HepG2 (cell line): ENCODE measurements at regions not wholly inside any gene's neighbourhood (a gene's known extent, or its start where the extent isn't known, plus 50 kb on each side); places are given as distances from the start of the nearest gene placed in this dataset.

Experiments used
- ARID4A ChIP-seq: sonication (generic); formaldehyde crosslinking; IDR thresholded peaks from 2 replicates; pipeline ENCODE4 v1.5.0; 2020; ENCODE audit warnings: mild to moderate bottlenecking, missing genetic modification reagents, borderline replicate concordance
- GTF3A ChIP-seq: sonication (generic); formaldehyde crosslinking; conservative IDR thresholded peaks from 2 replicates; pipeline ENCODE4 v1.4.0; 2020; ENCODE audit warnings: mild to moderate bottlenecking, missing genetic modification reagents
- HES4 ChIP-seq: sonication (generic); formaldehyde crosslinking; IDR thresholded peaks from 2 replicates; pipeline ENCODE4 v1.9.0; 2021; ENCODE audit warnings: mild to moderate bottlenecking, missing genetic modification reagents, borderline replicate concordance
- RERE ChIP-seq: IDR thresholded peaks from 2 replicates; pipeline ENCODE4 v1.6.1; 2016; ENCODE audit warnings: low read depth, missing genetic modification reagents, missing compliant biosample characterization
- RORA ChIP-seq: sonication (generic); formaldehyde crosslinking; IDR thresholded peaks from 2 replicates; pipeline ENCODE4 v1.5.0; 2020; ENCODE audit warnings: mild to moderate bottlenecking, missing genetic modification reagents, moderate library complexity
- SALL2 ChIP-seq: sonication (generic); formaldehyde crosslinking; IDR thresholded peaks from 2 replicates; pipeline ENCODE4 v1.8.1; 2023; ENCODE audit warnings: mild to moderate bottlenecking, missing genetic modification reagents, inconsistent platforms
- SP1 ChIP-seq, 2 experiments: fragments of 450-650 bp in 1 of 2; sonication (generic) in 1 of 2; formaldehyde crosslinking in 1 of 2; IDR thresholded peaks; 2 replicates each; pipeline versions ENCODE4 v1.4.0 to v1.6.1; 2016 to 2020; ENCODE audit warnings: missing genetic modification reagents in 1 of 2
- ZNF383 ChIP-seq: sonication (generic); formaldehyde crosslinking; IDR thresholded peaks from 2 replicates; pipeline ENCODE4 v1.4.0; 2020; ENCODE audit warnings: missing genetic modification reagents, mild to moderate bottlenecking, borderline replicate concordance
- ZNF430 ChIP-seq: sonication (generic); formaldehyde crosslinking; IDR thresholded peaks from 2 replicates; pipeline ENCODE4 v1.9.0; 2021; ENCODE audit warnings: mild to moderate bottlenecking, missing genetic modification reagents
- ZNF510 ChIP-seq: sonication (generic); formaldehyde crosslinking; IDR thresholded peaks from 2 replicates; pipeline ENCODE4 v1.4.0; 2020; ENCODE audit warnings: low read depth, mild to moderate bottlenecking, missing genetic modification reagents
- ZNF563 ChIP-seq: sonication (generic); formaldehyde crosslinking; IDR thresholded peaks from 2 replicates; pipeline ENCODE4 v1.8.0; 2022; ENCODE audit warnings: mild to moderate bottlenecking, moderate library complexity, missing genetic modification reagents
- ZNF567 ChIP-seq: sonication (generic); formaldehyde crosslinking; IDR thresholded peaks from 2 replicates; pipeline ENCODE4 v1.8.1; 2023; ENCODE audit warnings: mild to moderate bottlenecking, missing genetic modification reagents, borderline replicate concordance
- ZNF605 ChIP-seq: sonication (generic); formaldehyde crosslinking; IDR thresholded peaks from 2 replicates; pipeline ENCODE4 v1.8.0; 2022; ENCODE audit warnings: mild to moderate bottlenecking, missing genetic modification reagents
- ZNF614 ChIP-seq: IDR thresholded peaks from 2 replicates; pipeline ENCODE4 v1.6.1; 2018; ENCODE audit warnings: missing biosample characterization, missing genetic modification reagents, inconsistent platforms, borderline replicate concordance
- ZXDC ChIP-seq: sonication (generic); formaldehyde crosslinking; IDR thresholded peaks from 2 replicates; pipeline ENCODE4 v1.5.0; 2020; ENCODE audit warnings: mild to moderate bottlenecking, missing genetic modification reagents

GRCh38 chr2:62564380-62565137 is 58.6 kb upstream of the TMEM17 start (continued):
- 0 out of 2 replicates have a peak, but pooled peaks have one; percentile 2 for TF ChIP-seq SALL2 (CRISPR knock-in tag)
- no peak for TF ChIP-seq SP1 (IDR thresholded peaks at IDR 0.05)
- TF ChIP-seq SP1 (CRISPR knock-in tag; IDR thresholded peaks at IDR 0.05): no peak
- TF ChIP-seq ZNF563: 0 out of 2 replicates have a peak, but pooled peaks have one; percentile 24
- no peak for TF ChIP-seq RERE (CRISPR knock-in tag)
- TF ChIP-seq ZXDC (CRISPR knock-in tag): no peak
- 0 out of 2 replicates have a peak, but pooled peaks have one; percentile 2 for TF ChIP-seq GTF3A (CRISPR knock-in tag)
- TF ChIP-seq HES4: no peak
- TF ChIP-seq ZNF567: 0 out of 2 replicates have a peak, but pooled peaks have one; percentile 35
- peak; percentile 78 for TF ChIP-seq ZNF605
- peak; percentile 48; the same call in 1 of the 2 replicates for TF ChIP-seq ZNF430 (CRISPR knock-in tag)
- TF ChIP-seq ARID4A (CRISPR knock-in tag): no peak
- no peak; the same call in 1 of the 2 replicates for TF ChIP-seq ZNF614 (CRISPR knock-in tag)
- no peak for TF ChIP-seq RORA (CRISPR knock-in tag)
- TF ChIP-seq ZNF383 (CRISPR knock-in tag): 0 out of 2 replicates have a peak, but pooled peaks have one; percentile 65
- no peak for TF ChIP-seq ZNF510
